Endodermal cell (in vitro differentiated cells): ENCODE measurements at regions not wholly inside any gene's neighbourhood (a gene's known extent, or its start where the extent isn't known, plus 50 kb on each side); places are given as distances from the start of the nearest gene placed in this dataset.

Experiments
- DNase-seq: peaks from one replicate; pipeline ENCODE4 v3.0.0-alpha.2; 2017
- H3K27ac ChIP-seq: 2 replicates; pipeline ENCODE4 v1.5.1; 2013; ENCODE audit warnings: mild to moderate bottlenecking, low read depth, low read length, moderate library complexity
- H3K27me3 ChIP-seq: 2 replicates; pipeline ENCODE4 v1.6.1; 2013; ENCODE audit warnings: mild to moderate bottlenecking, low read length, moderate library complexity; ENCODE audit not compliant: insufficient read depth, control insufficient read depth, poor library complexity, severe bottlenecking
- H3K36me3 ChIP-seq: 2 replicates; pipeline ENCODE4 v1.7.0; 2013; ENCODE audit warnings: mild to moderate bottlenecking, low read length, moderate library complexity; ENCODE audit not compliant: control insufficient read depth, insufficient read depth
- H3K4me1 ChIP-seq: one replicate; pipeline ENCODE4 v1.7.0; 2013; ENCODE audit warnings: low read length; ENCODE audit not compliant: control insufficient read depth, insufficient read depth
- H3K4me3 ChIP-seq: 2 replicates; pipeline ENCODE4 v1.5.1; 2013; ENCODE audit warnings: mild to moderate bottlenecking, low read length, moderate library complexity
- H3K9ac ChIP-seq: 2 replicates; pipeline ENCODE4 v1.6.1; 2013; ENCODE audit warnings: mild to moderate bottlenecking, low read length, moderate library complexity; ENCODE audit not compliant: poor library complexity, severe bottlenecking; ENCODE audit errors: extremely low read depth
- H3K9me3 ChIP-seq: 2 replicates; pipeline ENCODE4 v1.6.1; 2013; ENCODE audit warnings: mild to moderate bottlenecking, low read length, moderate library complexity; ENCODE audit not compliant: control insufficient read depth
- H3K27ac Mint-ChIP-seq: 2 replicates; pipeline ENCODE4 v1.8.0; 2020; ENCODE audit warnings: mixed read lengths
- H3K27me3 Mint-ChIP-seq: 2 replicates; pipeline ENCODE4 v1.8.0; 2021; ENCODE audit warnings: mild to moderate bottlenecking, mixed read lengths; ENCODE audit not compliant: insufficient read depth
- H3K36me3 Mint-ChIP-seq: 2 replicates; pipeline ENCODE4 v1.8.0; 2020; ENCODE audit warnings: low read depth, mixed read lengths
- H3K4me1 Mint-ChIP-seq: 2 replicates; pipeline ENCODE4 v1.8.0; 2020; ENCODE audit warnings: mixed read lengths
- H3K4me3 Mint-ChIP-seq: 2 replicates; pipeline ENCODE4 v1.8.0; 2020; ENCODE audit warnings: mild to moderate bottlenecking, moderate library complexity, mixed read lengths
- H3K9me3 Mint-ChIP-seq: 2 replicates; pipeline ENCODE4 v1.8.0; 2020; ENCODE audit warnings: mild to moderate bottlenecking, mixed read lengths
- CTCF ChIP-seq: fragments of 200-600 bp; sonication (generic); conservative IDR thresholded peaks from 2 replicates; pipeline ENCODE4 v1.5.0; 2021; ENCODE audit warnings: antibody characterized with exemption, mild to moderate bottlenecking
- WGBS, 2 experiments: methylation state at CpG; one replicate each; pipeline versions ENCODE4 v1.1.5 to v1.1.7; 2013; ENCODE audit warnings: missing lambda C conversion rate in 2 of 2, mixed read lengths in 1 of 2; ENCODE audit not compliant: insufficient coverage in 1 of 2, insufficient read length in 1 of 2; 5-methylcytosine and 5-hydroxymethylcytosine counted together

GRCh38 chr10:123517901-123518300 lies 148.3 kb upstream of the GPR26 start:
- no peak overlapping the region for H3K4me3 Mint-ChIP-seq
- no peaks in the 10 kb centered on the region for H3K36me3 ChIP-seq
- no peaks in the 10 kb centered on the region for H3K9me3 ChIP-seq
- H3K36me3 Mint-ChIP-seq: no peaks in the 10 kb centered on the region
- peaks cover 6% of the 10 kb centered on the region for H3K27me3 Mint-ChIP-seq
- 90 to 100% methylated on average over 2 to 4 of the region's 4 CpGs for WGBS, 2 experiments
- peaks cover 6% of the 10 kb centered on the region for H3K4me1 ChIP-seq
- H3K27me3 ChIP-seq: no peaks in the 10 kb centered on the region
- no peak overlapping the region for H3K4me3 ChIP-seq
- H3K9ac ChIP-seq: no peak overlapping the region
- no peak overlapping the region for H3K27ac ChIP-seq
- H3K4me1 Mint-ChIP-seq: peaks cover 9% of the 10 kb centered on the region
- TF ChIP-seq CTCF: no peak
- H3K27ac Mint-ChIP-seq: no peak overlapping the region
- DNase-seq: no peak
- no peaks in the 10 kb centered on the region for H3K9me3 Mint-ChIP-seq

- no peaks in the 10 kb centered on the region for H3K36me3 Mint-ChIP-seq
- H3K9me3 ChIP-seq: no peaks in the 10 kb centered on the region
- no peaks in the 10 kb centered on the region for H3K36me3 ChIP-seq
- no peak overlapping the region for H3K27ac Mint-ChIP-seq
- H3K27ac ChIP-seq: no peak overlapping the region
- no peaks in the 10 kb centered on the region for H3K27me3 ChIP-seq
- H3K9ac ChIP-seq: no peak overlapping the region
- peaks cover 6% of the 10 kb centered on the region for H3K27me3 Mint-ChIP-seq
- TF ChIP-seq CTCF: no peak
- no peak overlapping the region for H3K4me3 ChIP-seq
- peaks cover under 1% of the 10 kb centered on the region for H3K4me1 ChIP-seq
- H3K9me3 Mint-ChIP-seq: peaks cover under 1% of the 10 kb centered on the region
- H3K4me1 Mint-ChIP-seq: peaks cover 2% of the 10 kb centered on the region
- 94% methylated on average over 1 of the region's 1 CpG; no CpG with 5 or more reads in 1 of the 2 experiments for WGBS, 2 experiments
- peak; percentile 25 for DNase-seq
- no peak overlapping the region for H3K4me3 Mint-ChIP-seq
Observed at GRCh38 chr10:123518765-123519164, 147.4 kb upstream of the GPR26 start.

GRCh38 chr10:123519861-123520260 lies 146.3 kb upstream of the GPR26 start:
- peak; percentile 34 for DNase-seq
- peaks cover 6% of the 10 kb centered on the region for H3K9me3 Mint-ChIP-seq

More at GRCh38 chr10:123519861-123520260, 146.3 kb upstream of the GPR26 start:
- Mint-ChIP-seq H3K4me3 (no peak overlapping the region), H3K4me1 (no peaks in the 10 kb centered on the region), H3K27me3 (peaks cover 6% of the 10 kb centered on the region), H3K27ac (no peak overlapping the region), H3K36me3 (no peaks in the 10 kb centered on the region)
- no peak overlapping the region for H3K4me3 ChIP-seq
- WGBS, 2 experiments: 80 to 91% methylated on average over 2 to 6 of the region's 6 CpGs
- TF ChIP-seq CTCF: no peak
- no peaks in the 10 kb centered on the region for H3K9me3 ChIP-seq
- H3K9ac ChIP-seq: no peak overlapping the region
- H3K27me3 ChIP-seq: no peaks in the 10 kb centered on the region
- no peak overlapping the region for H3K27ac ChIP-seq
- no peaks in the 10 kb centered on the region for H3K36me3 ChIP-seq
- H3K4me1 ChIP-seq: no peaks in the 10 kb centered on the region
